Osteoblast (primary cell): ENCODE measurements at regions not wholly inside any gene's neighbourhood (a gene's known extent, or its start where the extent isn't known, plus 50 kb on each side); places are given as distances from the start of the nearest gene placed in this dataset.

Source experiments
- DNase-seq: peaks from one replicate; pipeline ENCODE4 v3.0.0; 2011; ENCODE audit warnings: low spot score, mixed read lengths; ENCODE audit not compliant: insufficient read length; ENCODE audit errors: missing footprints
- H2AFZ ChIP-seq: 2 replicates; pipeline ENCODE4 v1.6.0; 2011; ENCODE audit warnings: mild to moderate bottlenecking, low read length
- H3K27ac ChIP-seq: 2 replicates; pipeline ENCODE4 v1.5.1; 2011; ENCODE audit warnings: mild to moderate bottlenecking, low read depth, low read length, moderate library complexity
- H3K27me3 ChIP-seq: 2 replicates; pipeline ENCODE4 v1.6.0; 2012; ENCODE audit warnings: mild to moderate bottlenecking, control low read depth, inconsistent platforms, low read length, moderate library complexity; ENCODE audit not compliant: insufficient read depth
- H3K36me3 ChIP-seq: 2 replicates; pipeline ENCODE4 v1.5.1; 2011; ENCODE audit warnings: mild to moderate bottlenecking, low read length, control low read depth, moderate library complexity; ENCODE audit not compliant: insufficient read depth
- H3K4me1 ChIP-seq: 2 replicates; pipeline ENCODE4 v1.5.1; 2011; ENCODE audit warnings: mild to moderate bottlenecking, low read length, control low read depth, moderate library complexity; ENCODE audit not compliant: insufficient read depth
- H3K4me2 ChIP-seq: 2 replicates; pipeline ENCODE4 v1.6.0; 2011; ENCODE audit warnings: mild to moderate bottlenecking, low read length; ENCODE audit not compliant: insufficient read depth
- H3K4me3 ChIP-seq: fragments of 200-600 bp; sonication (generic); 3 replicates; pipeline ENCODE4 v1.5.1; 2012; ENCODE audit warnings: mild to moderate bottlenecking, low read length, inconsistent platforms; ENCODE audit not compliant: insufficient read depth
- H3K79me2 ChIP-seq: 2 replicates; pipeline ENCODE4 v1.6.0; 2012; ENCODE audit warnings: mild to moderate bottlenecking, low read length, control low read depth, inconsistent platforms; ENCODE audit not compliant: insufficient read depth
- H3K9me3 ChIP-seq: 2 replicates; pipeline ENCODE4 v1.5.1; 2011; ENCODE audit warnings: low read depth, low read length, control low read depth
- H4K20me1 ChIP-seq: 2 replicates; pipeline ENCODE4 v1.6.0; 2012; ENCODE audit warnings: mild to moderate bottlenecking, low read length, control low read depth; ENCODE audit not compliant: insufficient read depth
- TF ChIP-seq, protein P1 (sequence below): IDR thresholded peaks from 2 replicates; pipeline ENCODE4 v1.5.1; 2011; ENCODE audit warnings: mild to moderate bottlenecking, low read depth, low read length, moderate library complexity; ENCODE audit errors: extremely low read depth

DNA sequence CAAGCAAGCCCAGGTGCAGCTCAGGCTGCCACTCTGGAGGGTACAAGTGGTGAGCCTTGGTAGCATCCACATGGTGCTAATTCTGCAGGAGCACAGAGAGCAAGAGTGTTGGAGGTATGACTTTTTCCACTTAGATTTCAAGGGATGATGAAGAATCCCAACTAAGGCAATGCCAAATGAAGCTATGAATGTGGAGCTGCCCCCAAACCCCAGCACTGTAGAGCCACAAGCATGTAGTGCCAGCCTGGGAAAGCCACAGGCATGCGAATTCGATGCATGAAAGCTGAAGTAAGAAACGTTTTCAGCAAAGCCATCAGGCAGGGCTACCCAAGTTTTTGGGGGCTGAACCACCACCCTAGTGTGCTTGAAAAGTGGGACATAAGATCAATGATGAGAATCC, 251.1 kb downstream of the HAO1 start:
- Histone ChIP-seq H3K4me2 (no peak overlapping the region), H3K79me2 (no peaks in the 10 kb centered on the region), H3K4me1 (no peaks in the 10 kb centered on the region), H3K4me3 (no peak overlapping the region), H4K20me1 (no peaks in the 10 kb centered on the region), H3K9me3 (no peaks in the 10 kb centered on the region), H3K27ac (no peak overlapping the region), H2AFZ (no peak overlapping the region), H3K27me3 (no peaks in the 10 kb centered on the region), H3K36me3 (no peaks in the 10 kb centered on the region)
- no peak for DNase-seq
- TF ChIP-seq, protein P1, sequence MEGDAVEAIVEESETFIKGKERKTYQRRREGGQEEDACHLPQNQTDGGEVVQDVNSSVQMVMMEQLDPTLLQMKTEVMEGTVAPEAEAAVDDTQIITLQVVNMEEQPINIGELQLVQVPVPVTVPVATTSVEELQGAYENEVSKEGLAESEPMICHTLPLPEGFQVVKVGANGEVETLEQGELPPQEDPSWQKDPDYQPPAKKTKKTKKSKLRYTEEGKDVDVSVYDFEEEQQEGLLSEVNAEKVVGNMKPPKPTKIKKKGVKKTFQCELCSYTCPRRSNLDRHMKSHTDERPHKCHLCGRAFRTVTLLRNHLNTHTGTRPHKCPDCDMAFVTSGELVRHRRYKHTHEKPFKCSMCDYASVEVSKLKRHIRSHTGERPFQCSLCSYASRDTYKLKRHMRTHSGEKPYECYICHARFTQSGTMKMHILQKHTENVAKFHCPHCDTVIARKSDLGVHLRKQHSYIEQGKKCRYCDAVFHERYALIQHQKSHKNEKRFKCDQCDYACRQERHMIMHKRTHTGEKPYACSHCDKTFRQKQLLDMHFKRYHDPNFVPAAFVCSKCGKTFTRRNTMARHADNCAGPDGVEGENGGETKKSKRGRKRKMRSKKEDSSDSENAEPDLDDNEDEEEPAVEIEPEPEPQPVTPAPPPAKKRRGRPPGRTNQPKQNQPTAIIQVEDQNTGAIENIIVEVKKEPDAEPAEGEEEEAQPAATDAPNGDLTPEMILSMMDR: no peak

DNA sequence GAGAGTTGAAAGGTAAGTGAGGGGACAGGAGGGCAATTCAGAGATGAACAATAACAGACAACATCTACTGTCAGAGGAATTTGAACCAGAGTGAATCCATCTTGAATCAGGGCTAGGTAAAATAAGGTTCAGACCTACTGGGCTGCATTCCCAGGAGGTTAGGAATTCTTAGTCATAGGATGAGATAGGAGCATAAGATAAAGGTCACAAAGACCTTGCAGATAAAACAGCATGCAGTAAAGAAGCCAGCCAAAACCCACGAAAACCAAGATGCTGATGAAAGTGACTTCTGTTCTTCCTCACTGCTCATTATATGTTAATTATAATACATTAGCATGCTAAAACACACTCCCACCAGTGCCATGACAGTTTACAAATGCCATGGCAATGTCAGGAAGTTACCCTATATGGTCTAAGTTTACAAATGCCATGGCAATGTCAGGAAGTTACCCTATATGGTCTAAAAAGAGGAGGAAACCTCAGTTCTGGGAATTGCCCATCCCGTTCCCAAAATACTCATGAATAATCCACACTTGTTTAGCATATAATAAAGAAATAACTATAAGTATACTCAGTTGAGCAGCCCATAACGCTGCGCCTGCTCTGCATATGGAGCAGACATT, 248.5 kb downstream of the HAO1 start:
- Histone ChIP-seq H3K27ac (no peak overlapping the region), H3K4me3 (no peak overlapping the region), H3K36me3 (no peaks in the 10 kb centered on the region), H2AFZ (no peak overlapping the region), H3K79me2 (no peaks in the 10 kb centered on the region), H3K27me3 (no peaks in the 10 kb centered on the region), H3K9me3 (no peaks in the 10 kb centered on the region), H3K4me2 (no peak overlapping the region), H3K4me1 (peaks cover 15% of the 10 kb centered on the region), H4K20me1 (no peaks in the 10 kb centered on the region)
- no peak for DNase-seq
- TF ChIP-seq, protein P1: no peak

DNA sequence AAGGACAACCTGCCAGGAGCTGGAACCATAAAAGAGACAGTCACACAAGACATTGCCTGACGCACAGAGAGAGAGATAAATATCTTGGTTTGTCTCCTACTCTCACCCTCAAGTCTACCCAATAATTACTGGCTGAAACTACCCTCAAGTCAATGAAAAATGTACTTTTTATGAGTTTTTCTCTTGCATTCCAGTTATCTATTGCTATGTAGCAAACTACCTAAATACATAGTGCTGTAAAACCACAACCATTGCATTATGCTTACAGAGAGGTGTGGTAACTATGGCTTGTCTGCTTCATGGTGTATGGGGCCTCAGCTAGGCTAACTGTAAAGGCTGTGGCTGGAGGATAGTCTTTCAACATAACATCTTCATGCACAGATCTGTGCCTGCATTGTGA, 247.8 kb downstream of the HAO1 start:
- H4K20me1 ChIP-seq: no peaks in the 10 kb centered on the region
- no peak overlapping the region for H2AFZ ChIP-seq
- no peak overlapping the region for H3K4me3 ChIP-seq
- peaks cover 15% of the 10 kb centered on the region for H3K4me1 ChIP-seq
- DNase-seq: no peak
- no peak overlapping the region for H3K4me2 ChIP-seq
- H3K36me3 ChIP-seq: no peaks in the 10 kb centered on the region
- H3K79me2 ChIP-seq: no peaks in the 10 kb centered on the region
- TF ChIP-seq, protein P1: no peak
- no peak overlapping the region for H3K27ac ChIP-seq
- no peaks in the 10 kb centered on the region for H3K27me3 ChIP-seq
- H3K9me3 ChIP-seq: no peaks in the 10 kb centered on the region

DNA sequence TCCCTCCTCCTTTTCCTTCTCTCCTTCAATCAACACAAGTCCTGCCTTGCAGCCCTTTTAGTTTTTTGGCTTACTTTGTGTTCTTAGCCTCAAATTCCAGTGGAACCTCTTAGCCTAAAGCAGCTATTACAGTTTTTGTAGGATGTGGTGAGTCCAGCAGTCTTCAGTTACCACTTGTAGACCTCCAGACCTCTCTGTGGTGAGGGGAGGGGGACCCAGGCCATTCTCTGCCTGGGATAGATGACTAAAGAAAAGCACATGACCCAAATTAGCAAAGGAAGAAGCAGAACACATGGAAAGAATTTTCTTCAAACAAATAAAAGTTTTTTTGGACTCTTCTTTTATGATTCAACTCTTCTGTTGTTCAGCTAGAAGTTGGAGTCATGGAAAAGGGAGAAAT, 246.5 kb downstream of the HAO1 start:
- no peak overlapping the region for H3K4me2 ChIP-seq
- DNase-seq: no peak
- H4K20me1 ChIP-seq: no peaks in the 10 kb centered on the region
- no peaks in the 10 kb centered on the region for H3K9me3 ChIP-seq
- peaks cover 15% of the 10 kb centered on the region for H3K4me1 ChIP-seq
- H3K4me3 ChIP-seq: no peak overlapping the region
- no peaks in the 10 kb centered on the region for H3K27me3 ChIP-seq
- TF ChIP-seq, protein P1: no peak
- no peaks in the 10 kb centered on the region for H3K79me2 ChIP-seq
- no peak overlapping the region for H2AFZ ChIP-seq
- H3K27ac ChIP-seq: no peak overlapping the region
- no peaks in the 10 kb centered on the region for H3K36me3 ChIP-seq
